K562 (cell line): ENCODE measurements at regions not wholly inside any gene's neighbourhood (a gene's known extent, or its start where the extent isn't known, plus 50 kb on each side); places are given as distances from the start of the nearest gene placed in this dataset.
A peak's percentile ranks its signal among the peaks of the same experiment; 100 is the strongest.

ENCODE experiments used
- FOXJ2 ChIP-seq: fragments of 200-800 bp; sonication (Bioruptor generic); IDR thresholded peaks from 2 replicates; pipeline ENCODE4 v1.6.1; 2016; ENCODE audit warnings: missing genetic modification characterization, missing compliant biosample characterization
- GTF2A2 ChIP-seq: IDR thresholded peaks from 2 replicates; pipeline ENCODE4 v1.6.1; 2016; ENCODE audit warnings: mild to moderate bottlenecking, missing genetic modification characterization, missing compliant biosample characterization
- TEAD1 ChIP-seq, 2 experiments: fragments of 450-650 bp in 1 of 2; sonication (generic) in 1 of 2; formaldehyde crosslinking; IDR thresholded peaks; 2 replicates each; pipeline versions ENCODE4 v1.4.0 to v1.8.0; 2020 to 2022; ENCODE audit warnings: mild to moderate bottlenecking in 2 of 2, missing genetic modification reagents in 1 of 2
- ZNF24 ChIP-seq: fragments of 450-650 bp; IDR thresholded peaks from 2 replicates; pipeline ENCODE4 v1.6.1; 2016
- TF ChIP-seq, protein P1 (sequence below): fragments of 450-650 bp; IDR thresholded peaks from 2 replicates; pipeline ENCODE4 v1.6.1; 2014; ENCODE audit warnings: low read depth, mild to moderate bottlenecking, moderate library complexity, borderline replicate concordance
- TF ChIP-seq, protein P2 (sequence below): fragments of 450-650 bp; IDR thresholded peaks from 2 replicates; pipeline ENCODE4 v1.6.1; 2016
- TF ChIP-seq, protein P3 (sequence below): fragments of 450-650 bp; IDR thresholded peaks from 2 replicates; pipeline ENCODE4 v1.6.1; 2016; ENCODE audit warnings: low read depth

DNA sequence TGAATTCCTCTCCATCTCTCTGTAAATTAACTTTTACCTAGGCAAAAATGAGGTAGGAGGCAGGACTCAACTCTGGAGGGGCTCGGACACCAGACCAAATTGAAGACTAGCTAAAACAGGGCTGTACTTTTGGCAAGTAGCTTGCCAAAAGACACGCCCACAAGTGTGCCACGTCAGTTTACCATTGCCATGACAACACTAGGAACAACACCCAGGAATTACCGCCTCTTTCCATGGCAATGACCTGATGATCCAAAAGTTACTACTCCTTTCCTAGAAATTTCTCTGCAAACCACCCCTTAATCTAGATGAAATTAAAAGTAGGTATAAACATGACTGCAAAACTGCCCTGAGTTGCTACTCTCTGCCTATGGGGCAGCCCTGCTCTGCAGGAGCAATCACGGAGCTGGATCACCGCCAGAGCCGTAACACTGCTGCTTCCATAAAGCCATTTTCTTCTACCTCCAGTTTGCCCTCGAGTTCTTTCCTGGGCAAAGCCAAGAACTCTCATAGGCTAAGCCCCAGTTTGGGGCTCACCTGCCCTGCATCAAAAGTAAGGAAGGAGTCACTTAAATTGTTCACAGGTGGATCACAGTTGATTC is 66.0 kb upstream of the FAM136A start (continued):
- TF ChIP-seq, protein P1, sequence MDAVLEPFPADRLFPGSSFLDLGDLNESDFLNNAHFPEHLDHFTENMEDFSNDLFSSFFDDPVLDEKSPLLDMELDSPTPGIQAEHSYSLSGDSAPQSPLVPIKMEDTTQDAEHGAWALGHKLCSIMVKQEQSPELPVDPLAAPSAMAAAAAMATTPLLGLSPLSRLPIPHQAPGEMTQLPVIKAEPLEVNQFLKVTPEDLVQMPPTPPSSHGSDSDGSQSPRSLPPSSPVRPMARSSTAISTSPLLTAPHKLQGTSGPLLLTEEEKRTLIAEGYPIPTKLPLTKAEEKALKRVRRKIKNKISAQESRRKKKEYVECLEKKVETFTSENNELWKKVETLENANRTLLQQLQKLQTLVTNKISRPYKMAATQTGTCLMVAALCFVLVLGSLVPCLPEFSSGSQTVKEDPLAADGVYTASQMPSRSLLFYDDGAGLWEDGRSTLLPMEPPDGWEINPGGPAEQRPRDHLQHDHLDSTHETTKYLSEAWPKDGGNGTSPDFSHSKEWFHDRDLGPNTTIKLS = no peak
- TF ChIP-seq FOXJ2 (peak; percentile 68; the same call in 1 of the 2 replicates), ZNF24 (no peak), TEAD1 (CRISPR knock-in tag; IDR thresholded peaks at IDR 0.05) (no peak), GTF2A2 (no peak)
- TF ChIP-seq, protein P2, sequence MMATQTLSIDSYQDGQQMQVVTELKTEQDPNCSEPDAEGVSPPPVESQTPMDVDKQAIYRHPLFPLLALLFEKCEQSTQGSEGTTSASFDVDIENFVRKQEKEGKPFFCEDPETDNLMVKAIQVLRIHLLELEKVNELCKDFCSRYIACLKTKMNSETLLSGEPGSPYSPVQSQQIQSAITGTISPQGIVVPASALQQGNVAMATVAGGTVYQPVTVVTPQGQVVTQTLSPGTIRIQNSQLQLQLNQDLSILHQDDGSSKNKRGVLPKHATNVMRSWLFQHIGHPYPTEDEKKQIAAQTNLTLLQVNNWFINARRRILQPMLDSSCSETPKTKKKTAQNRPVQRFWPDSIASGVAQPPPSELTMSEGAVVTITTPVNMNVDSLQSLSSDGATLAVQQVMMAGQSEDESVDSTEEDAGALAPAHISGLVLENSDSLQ = peak; percentile 48; the same call in 1 of the 2 replicates
- TF ChIP-seq, protein P3, sequence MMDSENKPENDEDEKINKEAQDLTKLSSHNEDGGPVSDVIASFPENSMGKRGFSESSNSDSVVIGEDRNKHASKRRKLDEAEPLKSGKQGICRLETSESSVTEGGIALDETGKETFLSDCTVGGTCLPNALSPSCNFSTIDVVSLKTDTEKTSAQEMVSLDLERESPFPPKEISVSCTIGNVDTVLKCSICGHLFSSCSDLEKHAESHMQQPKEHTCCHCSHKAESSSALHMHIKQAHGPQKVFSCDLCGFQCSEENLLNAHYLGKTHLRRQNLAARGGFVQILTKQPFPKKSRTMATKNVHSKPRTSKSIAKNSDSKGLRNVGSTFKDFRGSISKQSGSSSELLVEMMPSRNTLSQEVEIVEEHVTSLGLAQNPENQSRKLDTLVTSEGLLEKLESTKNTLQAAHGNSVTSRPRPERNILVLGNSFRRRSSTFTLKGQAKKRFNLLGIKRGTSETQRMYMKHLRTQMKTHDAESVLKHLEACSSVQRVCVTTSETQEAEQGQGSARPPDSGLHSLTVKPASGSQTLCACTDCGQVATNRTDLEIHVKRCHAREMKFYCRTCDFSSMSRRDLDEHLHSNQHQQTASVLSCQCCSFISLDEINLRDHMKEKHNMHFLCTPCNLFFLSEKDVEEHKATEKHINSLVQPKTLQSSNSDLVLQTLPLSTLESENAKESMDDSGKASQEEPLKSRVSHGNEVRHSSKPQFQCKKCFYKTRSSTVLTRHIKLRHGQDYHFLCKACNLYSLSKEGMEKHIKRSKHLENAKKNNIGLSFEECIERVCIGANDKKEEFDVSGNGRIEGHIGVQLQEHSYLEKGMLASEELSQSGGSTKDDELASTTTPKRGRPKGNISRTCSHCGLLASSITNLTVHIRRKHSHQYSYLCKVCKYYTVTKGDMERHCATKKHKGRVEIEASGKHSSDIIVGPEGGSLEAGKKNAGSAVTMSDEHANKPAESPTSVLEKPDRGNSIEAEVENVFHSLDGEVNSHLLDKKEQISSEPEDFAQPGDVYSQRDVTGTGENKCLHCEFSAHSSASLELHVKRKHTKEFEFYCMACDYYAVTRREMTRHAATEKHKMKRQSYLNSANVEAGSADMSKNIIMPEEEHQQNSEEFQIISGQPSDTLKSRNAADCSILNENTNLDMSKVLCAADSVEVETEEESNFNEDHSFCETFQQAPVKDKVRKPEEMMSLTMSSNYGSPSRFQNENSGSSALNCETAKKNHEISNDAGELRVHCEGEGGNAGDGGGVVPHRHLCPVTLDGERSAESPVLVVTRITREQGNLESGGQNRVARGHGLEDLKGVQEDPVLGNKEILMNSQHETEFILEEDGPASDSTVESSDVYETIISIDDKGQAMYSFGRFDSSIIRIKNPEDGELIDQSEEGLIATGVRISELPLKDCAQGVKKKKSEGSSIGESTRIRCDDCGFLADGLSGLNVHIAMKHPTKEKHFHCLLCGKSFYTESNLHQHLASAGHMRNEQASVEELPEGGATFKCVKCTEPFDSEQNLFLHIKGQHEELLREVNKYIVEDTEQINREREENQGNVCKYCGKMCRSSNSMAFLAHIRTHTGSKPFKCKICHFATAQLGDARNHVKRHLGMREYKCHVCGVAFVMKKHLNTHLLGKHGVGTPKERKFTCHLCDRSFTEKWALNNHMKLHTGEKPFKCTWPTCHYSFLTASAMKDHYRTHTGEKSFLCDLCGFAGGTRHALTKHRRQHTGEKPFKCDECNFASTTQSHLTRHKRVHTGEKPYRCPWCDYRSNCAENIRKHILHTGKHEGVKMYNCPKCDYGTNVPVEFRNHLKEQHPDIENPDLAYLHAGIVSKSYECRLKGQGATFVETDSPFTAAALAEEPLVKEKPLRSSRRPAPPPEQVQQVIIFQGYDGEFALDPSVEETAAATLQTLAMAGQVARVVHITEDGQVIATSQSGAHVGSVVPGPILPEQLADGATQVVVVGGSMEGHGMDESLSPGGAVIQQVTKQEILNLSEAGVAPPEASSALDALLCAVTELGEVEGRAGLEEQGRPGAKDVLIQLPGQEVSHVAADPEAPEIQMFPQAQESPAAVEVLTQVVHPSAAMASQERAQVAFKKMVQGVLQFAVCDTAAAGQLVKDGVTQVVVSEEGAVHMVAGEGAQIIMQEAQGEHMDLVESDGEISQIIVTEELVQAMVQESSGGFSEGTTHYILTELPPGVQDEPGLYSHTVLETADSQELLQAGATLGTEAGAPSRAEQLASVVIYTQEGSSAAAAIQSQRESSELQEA = no peak
